ENCODE measurements at regions not wholly inside any gene's neighbourhood (a gene's known extent, or its start where the extent isn't known, plus 50 kb on each side); places are given as distances from the start of the nearest gene placed in this dataset.

GRCh38 chr22:23391022-23391421 lies 189.1 kb downstream of the IGLL1 start:
- H3K9me3 ChIP-seq (replicated peaks in 1 of 11) = no peaks in the 10 kb centered on the region
- H3K4me1 ChIP-seq = peaks cover 3 to 73% (median 56%) of the 10 kb centered on the region in 10 experiments; a peak in 18 of 20 replicates
- no peaks in the 10 kb centered on the region for H3K36me3 ChIP-seq
- no peak for TF ChIP-seq Cebpa-rat (IDR thresholded peaks at IDR 0.05)
- H3K4me2 ChIP-seq = peak overlapping the region in 9 of 11 experiments; percentile 18 to 92 (median 66); a peak in 17 of 22 replicates
- no peak overlapping the region; a peak in 1 of 22 replicates for H3K9ac ChIP-seq
- H3K4me3 ChIP-seq = no peak overlapping the region
- no peak overlapping the region for H3K27ac ChIP-seq
- peaks cover 0 to 18% (median 6%) of the 10 kb centered on the region in 11 experiments; a peak in 11 of 22 replicates for H3K27me3 ChIP-seq
- peaks cover 0 to 12% (median 0%) of the 10 kb centered on the region in 11 experiments; a peak in 3 of 22 replicates for H4K20me1 ChIP-seq

- H3K9ac ChIP-seq = 0 out of 22 replicates have a peak overlapping the region, but pooled peaks of 1 of the 11 experiments have one; percentile 9
- H3K4me2 ChIP-seq = peak overlapping the region in 3 of 11 experiments; percentile 26 to 92 (median 83); a peak in 4 of 22 replicates
- no peak for TF ChIP-seq Cebpa-rat (IDR thresholded peaks at IDR 0.05)
Observed at GRCh38 chr22:23389271-23390071, 190.6 kb downstream of the IGLL1 start.

GRCh38 chr22:23388517-23388890 lies 191.6 kb downstream of the IGLL1 start:
- no peak for TF ChIP-seq Cebpa-rat (IDR thresholded peaks at IDR 0.05)
- Histone ChIP-seq H3K4me2 (no peak overlapping the region), H3K27me3 (peaks cover 0 to 18% (median 6%) of the 10 kb centered on the region in 11 experiments; a peak in 11 of 22 replicates), H3K9me3 (replicated peaks in 1 of 11) (no peaks in the 10 kb centered on the region), H3K27ac (no peak overlapping the region), H4K20me1 (peaks cover 0 to 20% (median 0%) of the 10 kb centered on the region in 11 experiments; a peak in 2 of 22 replicates), H3K9ac (no peak overlapping the region), H3K36me3 (no peaks in the 10 kb centered on the region), H3K4me3 (no peak overlapping the region), H3K4me1 (peaks cover 11 to 73% (median 54%) of the 10 kb centered on the region in 10 experiments; a peak in 19 of 20 replicates)

More at GRCh38 chr22:23389271-23390071, 190.6 kb downstream of the IGLL1 start:
- Histone ChIP-seq H3K9me3 (replicated peaks in 1 of 11) (no peaks in the 10 kb centered on the region), H4K20me1 (peaks cover 0 to 20% (median 0%) of the 10 kb centered on the region in 11 experiments; a peak in 3 of 22 replicates), H3K4me1 (peaks cover 1 to 73% (median 54%) of the 10 kb centered on the region in 10 experiments; a peak in 18 of 20 replicates), H3K27ac (no peak overlapping the region), H3K36me3 (no peaks in the 10 kb centered on the region), H3K27me3 (peaks cover 0 to 18% (median 6%) of the 10 kb centered on the region in 11 experiments; a peak in 11 of 22 replicates), H3K4me3 (no peak overlapping the region)

- Histone ChIP-seq H3K27me3 (peaks cover 0 to 18% (median 6%) of the 10 kb centered on the region in 11 experiments; a peak in 11 of 22 replicates), H3K9me3 (replicated peaks in 1 of 11) (no peaks in the 10 kb centered on the region), H4K20me1 (peaks cover 0 to 20% (median 0%) of the 10 kb centered on the region in 11 experiments; a peak in 2 of 22 replicates), H3K9ac (no peak overlapping the region), H3K4me3 (no peak overlapping the region), H3K36me3 (no peaks in the 10 kb centered on the region), H3K4me2 (no peak overlapping the region), H3K4me1 (peaks cover 12 to 72% (median 52%) of the 10 kb centered on the region in 10 experiments; a peak in 19 of 20 replicates), H3K27ac (no peak overlapping the region)
- TF ChIP-seq Cebpa-rat (IDR thresholded peaks at IDR 0.05) = no peak
Observed at GRCh38 chr22:23387827-23388516, 192.1 kb downstream of the IGLL1 start.

GRCh38 chr22:23386822-23387580 lies 193.1 kb downstream of the IGLL1 start:
- Histone ChIP-seq H3K4me3 (no peak overlapping the region), H3K27ac (no peak overlapping the region), H3K9ac (peak overlapping the region in 1 of 11 experiments; percentile 17; a peak in 1 of 22 replicates), H3K9me3 (replicated peaks in 1 of 11) (no peaks in the 10 kb centered on the region), H3K4me1 (peaks cover 12 to 65% (median 42%) of the 10 kb centered on the region in 10 experiments; a peak in 19 of 20 replicates), H3K27me3 (peaks cover 0 to 15% (median 6%) of the 10 kb centered on the region in 11 experiments; a peak in 11 of 22 replicates), H4K20me1 (peaks cover 0 to 20% (median 0%) of the 10 kb centered on the region in 11 experiments; a peak in 2 of 22 replicates), H3K36me3 (no peaks in the 10 kb centered on the region), H3K4me2 (no peak overlapping the region)
- TF ChIP-seq Cebpa-rat (IDR thresholded peaks at IDR 0.05) = no peak

GRCh38 chr22:23385678-23386631 lies 194.1 kb downstream of the IGLL1 start:
- H4K20me1 ChIP-seq = peaks cover 0 to 20% (median 0%) of the 10 kb centered on the region in 11 experiments; a peak in 2 of 22 replicates
- no peak overlapping the region for H3K27ac ChIP-seq
- no peaks in the 10 kb centered on the region for H3K9me3 ChIP-seq (replicated peaks in 1 of 11)
- peak overlapping the region in 1 of 11 experiments; percentile 24; a peak in 1 of 22 replicates for H3K9ac ChIP-seq
- peaks cover 0 to 5% (median under 1%) of the 10 kb centered on the region in 11 experiments; a peak in 10 of 22 replicates for H3K27me3 ChIP-seq
- TF ChIP-seq Cebpa-rat (IDR thresholded peaks at IDR 0.05) = no peak
- no peaks in the 10 kb centered on the region for H3K36me3 ChIP-seq
- peak overlapping the region in 8 of 11 experiments; percentile 66 to 86 (median 78); a peak in 15 of 22 replicates for H3K4me2 ChIP-seq
- peaks cover 12 to 55% (median 34%) of the 10 kb centered on the region in 10 experiments; a peak in 19 of 20 replicates for H3K4me1 ChIP-seq
- no peak overlapping the region for H3K4me3 ChIP-seq

GRCh38 chr22:23384923-23385677 lies 195.0 kb downstream of the IGLL1 start:
- H3K4me3 ChIP-seq = no peak overlapping the region
- H3K4me1 ChIP-seq = peaks cover 12 to 48% (median 33%) of the 10 kb centered on the region in 10 experiments; a peak in 19 of 20 replicates
- no peak for TF ChIP-seq Cebpa-rat (IDR thresholded peaks at IDR 0.05)
- H3K9ac ChIP-seq = peak overlapping the region in 4 of 11 experiments; percentile 3 to 51 (median 24); a peak in 6 of 22 replicates
- no peaks in the 10 kb centered on the region for H3K9me3 ChIP-seq (replicated peaks in 1 of 11)
- no peaks in the 10 kb centered on the region for H3K36me3 ChIP-seq
- H4K20me1 ChIP-seq = peaks cover 0 to 20% (median 0%) of the 10 kb centered on the region in 11 experiments; a peak in 2 of 22 replicates
- H3K27ac ChIP-seq = no peak overlapping the region
- H3K4me2 ChIP-seq = peak overlapping the region in 9 of 11 experiments; percentile 62 to 86 (median 77); a peak in 18 of 22 replicates
- no peaks in the 10 kb centered on the region; a peak in 1 of 22 replicates for H3K27me3 ChIP-seq
